ENCODE measurements at regions not wholly inside any gene's neighbourhood (a gene's known extent, or its start where the extent isn't known, plus 50 kb on each side); places are given as distances from the start of the nearest gene placed in this dataset.

GRCh38 chr3:26078539-26078938 lies 288.6 kb downstream of the OXSM start (continued):
- TF ChIP-seq CREB5 (CRISPR knock-in tag; IDR thresholded peaks at IDR 0.05) (no peak), ZNF583 (CRISPR knock-in tag; IDR thresholded peaks at IDR 0.05) (no peak)
- TF ChIP-seq, protein P1, sequence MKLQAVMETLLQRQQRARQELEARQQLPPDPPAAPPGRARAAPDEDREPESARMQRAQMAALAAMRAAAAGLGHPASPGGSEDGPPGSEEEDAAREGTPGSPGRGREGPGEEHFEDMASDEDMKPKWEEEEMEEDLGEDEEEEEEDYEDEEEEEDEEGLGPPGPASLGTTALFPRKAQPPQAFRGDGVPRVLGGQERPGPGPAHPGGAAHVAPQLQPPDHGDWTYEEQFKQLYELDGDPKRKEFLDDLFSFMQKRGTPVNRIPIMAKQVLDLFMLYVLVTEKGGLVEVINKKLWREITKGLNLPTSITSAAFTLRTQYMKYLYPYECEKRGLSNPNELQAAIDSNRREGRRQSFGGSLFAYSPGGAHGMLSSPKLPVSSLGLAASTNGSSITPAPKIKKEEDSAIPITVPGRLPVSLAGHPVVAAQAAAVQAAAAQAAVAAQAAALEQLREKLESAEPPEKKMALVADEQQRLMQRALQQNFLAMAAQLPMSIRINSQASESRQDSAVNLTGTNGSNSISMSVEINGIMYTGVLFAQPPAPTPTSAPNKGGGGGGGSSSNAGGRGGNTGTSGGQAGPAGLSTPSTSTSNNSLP (IDR thresholded peaks at IDR 0.05; ENCODE audit: borderline replicate concordance, low read depth, low read length) = no peak

DNA sequence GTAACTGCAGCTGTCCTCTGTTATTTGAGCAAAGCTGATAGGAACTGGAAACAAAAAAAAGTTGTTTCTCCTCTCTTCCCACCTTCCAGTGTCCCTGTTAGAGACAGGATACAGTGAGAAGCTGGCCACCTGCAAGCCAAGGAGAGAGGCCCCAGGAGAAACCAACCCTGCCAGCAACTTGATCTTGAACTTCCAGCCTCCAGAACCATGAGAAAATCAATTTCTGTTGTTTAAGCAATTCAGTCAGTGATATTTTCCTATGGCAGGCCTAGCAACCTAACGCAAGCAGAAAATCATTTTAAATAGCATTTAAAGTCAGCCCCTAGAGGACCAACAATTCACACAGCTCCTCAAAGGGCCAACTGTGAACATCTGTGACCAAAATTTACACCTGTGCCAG lies 291.3 kb downstream of the OXSM start:
- no TSS peak for BruUV-seq (replicated peaks)
- no peaks in the 10 kb centered on the region for H3K36me3 ChIP-seq (ENCODE audit: control insufficient read depth, insufficient read depth, low read length)
- CTCF ChIA-PET (ENCODE audit: low intra/inter-chr PET ratio) = no interaction called here
- H2AFZ ChIP-seq (ENCODE audit: low read depth, low read length) = no peak overlapping the region
- H3K9me1 ChIP-seq (ENCODE audit: control insufficient read depth, insufficient read depth, low read length) = no peaks in the 10 kb centered on the region
- no peak overlapping the region for H3K4me3 ChIP-seq
- intact Hi-C loops (cut with micrococcal nuclease) = no loop called here
- no peak overlapping the region for H3K9ac ChIP-seq (ENCODE audit: insufficient read depth in 1 of 2, low read depth in 2 of 2, low read length in 2 of 2)
- no peaks in the 10 kb centered on the region for H3K4me1 ChIP-seq (replicated peaks in 1 of 2; ENCODE audit: control insufficient read depth in 2 of 2, insufficient read depth in 2 of 2, low read length in 2 of 2)
- H3K9me3 ChIP-seq (replicated peaks; ENCODE audit: control insufficient read depth, insufficient read depth, low read depth, low read length) = peaks cover 3% of the 10 kb centered on the region
- ATAC-seq (no peak), DNase-seq (ENCODE audit: extremely low read depth in 1 of 4, low spot score in 3 of 4) (no peak), FAIRE-seq (no peak)
- H3K79me2 ChIP-seq (ENCODE audit: control insufficient read depth, insufficient read depth, low read length) = no peaks in the 10 kb centered on the region
- H3K27me3 ChIP-seq (ENCODE audit: control insufficient read depth in 2 of 2, insufficient read depth in 2 of 2, low read length in 2 of 2) = no peaks in the 10 kb centered on the region
- H4K20me1 ChIP-seq (replicated peaks; ENCODE audit: control insufficient read depth, insufficient read depth, low read length) = no peaks in the 10 kb centered on the region
- no peak for TF ChIP-seq POLR2A (conservative IDR thresholded peaks at IDR 0.05)
- TF ChIP-seq CEBPG (CRISPR knock-in tag; IDR thresholded peaks at IDR 0.05) = no peak
- no peak for TF ChIP-seq CEBPG (tag; conservative IDR thresholded peaks at IDR 0.05 in 1 of 2, IDR thresholded peaks at IDR 0.05 in 1 of 2)
- TF ChIP-seq CHD2 (IDR thresholded peaks at IDR 0.05; ENCODE audit: low read depth, low read length) = no peak
- TF ChIP-seq KLF13 (tag; IDR thresholded peaks at IDR 0.05; ENCODE audit: borderline replicate concordance, low read depth) = no peak
- no peak for TF ChIP-seq CHD4 (IDR thresholded peaks at IDR 0.05; ENCODE audit: insufficient read depth, insufficient replicate concordance, low read depth, low read length, poor library complexity, severe bottlenecking)
- TF ChIP-seq BRF2 (IDR thresholded peaks at IDR 0.05; ENCODE audit: borderline replicate concordance, insufficient read depth, insufficient read length) = no peak
- no peak for TF ChIP-seq KLF16 (IDR thresholded peaks at IDR 0.05)
- no peak overlapping the region for H3K4me2 ChIP-seq (ENCODE audit: insufficient read depth, low read length)
- no peak overlapping the region for H3K27ac ChIP-seq (ENCODE audit: extremely low read depth, low read depth, low read length)
- in situ Hi-C loops (cut with MboI) = no loop called here
- WGBS (ENCODE audit: insufficient coverage, low coverage, missing lambda C conversion rate) = 0% methylated on average over 1 of the region's 1 CpG
- POLR2A ChIA-PET = no interaction called here

All from K562 (cell line).